Body of pancreas (tissue), 4 donors: ENCODE measurements at regions not wholly inside any gene's neighbourhood (a gene's known extent, or its start where the extent isn't known, plus 50 kb on each side); places are given as distances from the start of the nearest gene placed in this dataset.

Experiments
- POLR2A ChIP-seq, 3 donors: fragments of 450-650 bp; IDR thresholded peaks; one replicate each; pipeline ENCODE4 v1.6.1; 2016; ENCODE audit warnings: antibody characterized with exemption in 3 of 3, mild to moderate bottlenecking in 2 of 3
- TF ChIP-seq, protein P1 (sequence below), 7 experiments: fragments of 450-650 bp in 4 of 7; fragments of 200-600 bp in 3 of 7; sonication (generic) in 3 of 7; IDR thresholded peaks; one replicate each; pipeline ENCODE4 v1.5.1; 2016 to 2019; ENCODE audit warnings: antibody characterized with exemption in 7 of 7

DNA sequence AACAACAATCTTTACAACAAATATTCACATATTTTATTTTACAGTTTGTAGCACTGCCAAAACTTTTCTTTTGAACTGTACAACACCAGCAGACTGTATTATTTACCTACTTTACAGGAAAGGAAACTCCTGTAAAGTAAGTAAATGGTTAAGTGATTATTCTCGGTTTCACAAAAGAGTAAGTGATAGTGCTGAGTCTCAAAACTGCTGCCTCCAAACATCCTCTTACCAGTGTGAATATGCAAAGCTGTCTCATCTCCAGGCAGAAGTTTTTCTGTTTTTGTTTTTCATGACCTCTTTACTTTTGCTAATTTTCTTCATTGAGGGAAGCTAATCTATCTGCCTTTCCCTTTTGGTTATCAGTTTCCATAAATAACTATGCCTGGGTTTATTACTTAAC is 286.7 kb downstream of the SRGAP2C start:
- TF ChIP-seq, protein P1, sequence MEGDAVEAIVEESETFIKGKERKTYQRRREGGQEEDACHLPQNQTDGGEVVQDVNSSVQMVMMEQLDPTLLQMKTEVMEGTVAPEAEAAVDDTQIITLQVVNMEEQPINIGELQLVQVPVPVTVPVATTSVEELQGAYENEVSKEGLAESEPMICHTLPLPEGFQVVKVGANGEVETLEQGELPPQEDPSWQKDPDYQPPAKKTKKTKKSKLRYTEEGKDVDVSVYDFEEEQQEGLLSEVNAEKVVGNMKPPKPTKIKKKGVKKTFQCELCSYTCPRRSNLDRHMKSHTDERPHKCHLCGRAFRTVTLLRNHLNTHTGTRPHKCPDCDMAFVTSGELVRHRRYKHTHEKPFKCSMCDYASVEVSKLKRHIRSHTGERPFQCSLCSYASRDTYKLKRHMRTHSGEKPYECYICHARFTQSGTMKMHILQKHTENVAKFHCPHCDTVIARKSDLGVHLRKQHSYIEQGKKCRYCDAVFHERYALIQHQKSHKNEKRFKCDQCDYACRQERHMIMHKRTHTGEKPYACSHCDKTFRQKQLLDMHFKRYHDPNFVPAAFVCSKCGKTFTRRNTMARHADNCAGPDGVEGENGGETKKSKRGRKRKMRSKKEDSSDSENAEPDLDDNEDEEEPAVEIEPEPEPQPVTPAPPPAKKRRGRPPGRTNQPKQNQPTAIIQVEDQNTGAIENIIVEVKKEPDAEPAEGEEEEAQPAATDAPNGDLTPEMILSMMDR (IDR thresholded peaks at IDR 0.05): no peak
- TF ChIP-seq POLR2A (IDR thresholded peaks at IDR 0.05): no peak
